CD4-positive, alpha-beta T cell treated with Interferon alpha-2 for 1 hour (primary cell): ENCODE measurements at regions not wholly inside any gene's neighbourhood (a gene's known extent, or its start where the extent isn't known, plus 50 kb on each side); places are given as distances from the start of the nearest gene placed in this dataset.

Experiments used
- DNase-seq, 2 donors: peaks; one replicate each; pipeline ENCODE4 v3.0.0-alpha.2; 2020 to 2022

DNA sequence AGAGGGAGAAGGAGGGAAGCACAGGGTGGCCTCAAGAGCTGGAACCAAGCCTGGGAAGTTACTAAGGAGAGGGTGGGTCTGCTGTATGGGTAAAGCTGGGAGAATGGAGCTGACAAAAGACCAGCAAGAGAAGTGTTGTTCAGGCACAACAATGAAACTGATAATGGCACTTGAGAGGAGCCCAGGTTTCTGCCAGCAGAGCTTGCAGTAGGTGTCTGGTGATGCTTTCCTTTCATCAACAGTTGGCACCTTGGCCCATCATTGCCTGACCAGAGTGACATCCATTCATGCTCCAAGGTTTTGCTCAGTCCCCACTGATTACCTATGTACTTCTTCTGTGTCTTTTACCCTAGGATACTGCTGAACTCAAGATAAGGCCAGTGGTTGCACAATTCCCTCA, 92.9 kb upstream of the CXCR4 start:
- no peak for DNase-seq

DNA sequence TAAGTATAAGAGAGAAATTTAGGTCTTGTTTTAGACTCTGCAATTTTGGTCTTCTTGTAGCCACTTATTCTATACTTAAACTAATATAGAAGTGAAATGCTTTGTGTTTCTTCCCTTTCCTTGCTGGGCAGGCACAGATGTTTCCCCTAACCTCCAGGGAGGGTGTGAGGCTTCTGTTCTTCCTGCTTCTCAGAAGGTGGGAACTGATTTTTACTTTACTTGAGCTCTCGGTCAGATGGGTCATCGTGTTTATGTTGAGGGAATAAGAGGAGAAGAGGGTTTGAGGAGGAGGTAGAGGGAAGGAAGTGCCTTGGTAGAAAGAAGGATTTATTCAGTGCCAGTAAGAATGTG, 92.5 kb upstream of the CXCR4 start:
- DNase-seq, result no peak

DNA sequence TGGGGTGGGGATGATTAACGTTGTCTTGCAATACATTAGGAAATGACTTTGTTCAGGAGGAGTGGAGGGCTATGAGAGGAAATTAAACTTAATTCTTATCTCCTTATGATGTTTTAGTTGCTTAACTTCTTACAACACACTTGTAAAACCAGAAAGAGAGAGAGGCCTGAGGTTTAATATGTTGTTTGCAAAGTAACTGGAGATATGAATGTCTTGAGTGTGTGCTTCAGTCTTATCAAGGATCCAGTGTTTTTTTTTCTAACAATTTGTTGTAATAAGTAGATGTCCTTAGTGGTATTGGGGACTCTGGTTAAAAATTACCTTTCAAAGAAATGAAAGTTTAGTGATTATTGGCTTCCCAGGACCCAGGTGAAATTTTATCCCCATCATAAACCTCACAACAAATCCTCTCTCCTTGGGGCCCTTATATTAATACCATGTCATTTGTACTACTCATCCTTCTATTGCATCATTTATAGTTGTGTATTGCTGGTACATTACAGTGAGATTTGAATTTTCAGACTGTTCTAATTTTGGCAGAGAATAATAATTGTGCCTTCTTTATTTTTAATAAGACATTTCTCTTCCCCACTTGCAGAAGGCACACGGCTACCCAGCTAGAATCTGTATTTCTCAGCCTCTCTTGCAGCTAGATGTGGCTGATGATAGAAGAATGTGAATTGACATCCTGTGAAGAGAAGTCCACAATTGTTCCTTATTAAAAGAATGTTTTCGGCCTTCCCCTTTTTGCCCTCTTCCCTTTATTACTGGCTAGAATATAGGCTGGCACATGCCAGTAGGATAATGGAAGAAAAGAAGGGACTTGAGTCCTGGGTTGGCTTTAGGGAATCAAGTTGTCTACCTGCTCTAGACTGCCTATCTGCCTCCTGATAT, 91.9 kb upstream of the CXCR4 start:
- DNase-seq, result no peak

DNA sequence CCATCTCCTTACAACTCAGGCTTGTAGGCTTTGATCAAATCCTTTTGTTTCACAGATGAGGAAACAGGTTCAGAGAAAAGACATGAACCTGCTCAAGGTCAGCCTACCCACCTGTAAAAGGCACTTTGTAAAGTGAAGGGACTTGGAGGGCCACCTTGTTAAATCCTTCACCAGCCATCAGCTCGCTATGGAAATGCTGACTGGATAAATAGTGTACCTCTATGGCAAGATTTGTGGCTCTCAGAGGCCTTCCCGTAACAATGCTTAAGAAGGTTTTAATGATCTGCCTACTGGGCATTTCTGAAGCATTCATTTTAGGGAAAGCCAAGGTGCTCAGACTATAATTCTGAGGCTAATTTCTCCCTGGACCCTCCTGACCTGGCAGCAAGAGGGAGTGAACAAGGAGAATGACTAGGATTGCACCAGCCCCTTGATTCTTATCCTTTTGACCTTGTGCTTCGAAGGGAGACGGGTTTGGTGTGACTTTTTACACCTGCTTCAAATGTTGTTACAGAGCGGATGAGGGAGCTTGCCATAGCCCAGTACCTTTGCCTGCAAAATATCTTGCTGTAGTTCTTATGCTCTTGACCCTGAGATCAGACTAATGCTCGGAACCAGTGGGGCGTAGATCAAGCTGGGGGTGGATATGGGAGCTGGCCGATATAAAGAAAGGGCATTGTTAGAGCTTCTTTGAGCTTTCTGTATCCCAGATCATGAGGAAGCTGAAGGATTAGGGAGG, 90.9 kb upstream of the CXCR4 start:
- DNase-seq, result no peak

DNA sequence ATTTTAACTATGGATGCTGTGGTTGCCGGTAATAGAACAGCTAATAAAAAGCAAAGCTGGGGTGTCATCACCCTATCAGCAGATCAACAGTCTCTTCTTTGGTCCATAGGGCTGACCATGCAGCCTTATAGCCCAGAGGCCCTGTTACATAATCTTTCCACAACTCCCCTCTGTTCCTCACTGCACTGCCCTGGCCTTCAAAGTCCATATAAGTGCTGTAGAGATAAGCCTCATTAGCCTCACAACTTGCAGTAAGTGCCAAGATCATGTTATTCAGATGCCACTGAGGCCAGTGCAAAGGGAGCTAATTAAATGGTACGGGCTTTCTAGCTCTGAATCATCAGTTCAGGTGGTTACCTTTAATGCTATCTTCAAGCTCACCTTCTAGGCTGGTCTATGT, 89.7 kb upstream of the CXCR4 start:
- no peak for DNase-seq

DNA sequence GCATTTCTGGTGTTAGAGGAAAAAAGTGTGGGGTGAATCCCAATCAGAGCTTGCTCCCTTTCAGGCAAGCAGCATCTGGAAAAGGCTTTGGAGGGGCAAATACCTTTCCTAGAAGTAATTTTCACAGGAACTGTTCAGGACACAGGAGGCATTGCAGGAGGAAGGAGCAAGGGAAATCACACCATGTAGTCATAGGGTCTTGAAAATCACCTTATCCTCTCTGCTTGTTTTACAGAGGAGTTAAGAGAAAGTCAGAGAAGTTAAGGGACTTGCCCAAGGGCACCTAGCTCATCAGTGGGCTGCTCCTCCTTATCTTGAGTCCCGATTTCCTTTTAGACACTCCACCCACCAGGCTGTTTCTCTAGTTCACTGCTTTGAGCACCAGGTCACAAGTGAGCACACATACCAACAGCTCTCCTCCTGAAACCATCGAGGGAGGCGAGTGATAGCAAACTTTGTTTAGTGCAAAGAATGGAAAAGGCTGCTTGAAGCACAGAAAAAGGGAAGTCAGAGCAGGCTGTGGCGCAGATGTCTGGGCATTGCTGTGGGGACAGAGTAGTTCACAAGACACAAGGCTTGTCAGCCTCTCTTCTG, 89.2 kb upstream of the CXCR4 start:
- DNase-seq, result peak in 1 of 2 donors; percentile 66

DNA sequence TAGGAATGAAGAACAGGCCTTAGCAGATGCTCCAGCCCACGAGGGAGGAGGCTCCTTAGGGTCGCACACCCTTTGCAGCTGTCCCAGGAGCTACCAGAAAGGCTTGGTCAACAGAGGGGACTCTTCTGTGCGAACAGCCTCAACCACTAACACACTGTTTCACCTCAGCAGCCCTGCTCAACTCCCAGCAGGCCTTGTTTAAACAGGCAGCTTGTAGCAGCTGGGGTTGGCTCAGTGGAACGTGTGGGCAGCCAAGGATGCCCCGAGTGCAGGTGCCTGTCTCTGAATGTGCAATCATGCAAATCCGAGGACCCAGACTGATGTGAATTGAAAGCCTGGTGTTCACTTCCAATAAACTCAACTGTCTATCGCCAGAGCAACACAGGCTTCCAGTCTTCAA, 88.7 kb upstream of the CXCR4 start:
- DNase-seq, result peak in 1 of 2 donors; percentile 82

DNA sequence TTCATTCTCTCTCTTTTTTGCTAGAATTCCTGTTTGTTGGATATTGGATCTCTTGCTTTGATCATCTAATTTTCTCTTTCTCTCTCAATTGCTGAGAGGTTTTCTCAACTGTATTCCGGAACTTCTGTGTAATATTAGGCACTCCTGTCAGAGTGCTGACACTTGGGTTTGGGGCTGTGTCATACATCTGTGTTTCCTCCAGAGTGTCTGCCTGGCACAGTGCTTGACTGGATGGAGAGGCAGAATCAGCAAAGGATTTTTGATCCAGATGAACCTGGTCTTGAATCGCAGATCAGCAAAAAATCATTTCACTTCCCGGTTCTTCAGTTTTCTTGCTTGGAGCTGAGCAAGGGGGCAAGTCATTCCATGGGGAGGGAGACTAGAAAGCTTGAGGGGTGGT, 87.7 kb upstream of the CXCR4 start:
- no peak for DNase-seq

DNA sequence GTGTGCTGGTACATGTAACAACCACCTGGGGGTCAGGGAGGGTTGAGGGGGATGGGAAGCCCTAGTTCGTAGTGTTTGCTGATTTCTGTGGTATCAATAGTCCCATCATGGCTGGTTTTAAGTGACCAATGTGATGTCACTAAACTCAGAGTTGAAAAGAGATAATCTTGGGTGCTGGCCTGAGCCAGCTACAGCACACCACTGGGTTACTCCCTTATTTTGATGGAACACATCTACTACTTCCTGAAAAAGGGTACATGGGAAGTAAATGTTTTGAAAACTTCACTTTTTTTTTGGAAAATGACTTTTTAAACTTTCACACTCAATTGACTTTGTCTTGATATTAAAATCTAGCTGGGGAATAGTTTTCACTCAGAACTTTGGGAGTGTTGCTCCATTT, 87.0 kb upstream of the CXCR4 start:
- no peak for DNase-seq

DNA sequence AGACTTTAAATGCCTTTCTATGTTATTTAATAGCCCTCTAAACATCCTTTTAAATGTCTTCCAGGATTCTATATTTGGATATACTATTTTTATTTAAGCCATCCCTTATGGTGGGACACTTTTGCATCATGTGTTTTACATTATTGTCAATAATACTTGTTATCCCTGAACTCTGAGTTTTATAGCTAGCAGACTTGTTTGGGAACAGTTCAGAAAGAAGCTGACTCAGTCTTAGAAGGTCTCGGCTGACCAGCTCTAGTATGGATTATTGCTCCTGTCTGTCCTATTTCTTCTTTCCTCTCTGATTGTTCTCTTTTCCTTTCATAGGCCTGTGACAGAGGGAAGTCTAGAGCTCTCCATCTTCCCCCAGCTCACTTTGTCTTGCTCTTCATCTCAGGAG, 77.3 kb upstream of the CXCR4 start:
- no peak for DNase-seq

DNA sequence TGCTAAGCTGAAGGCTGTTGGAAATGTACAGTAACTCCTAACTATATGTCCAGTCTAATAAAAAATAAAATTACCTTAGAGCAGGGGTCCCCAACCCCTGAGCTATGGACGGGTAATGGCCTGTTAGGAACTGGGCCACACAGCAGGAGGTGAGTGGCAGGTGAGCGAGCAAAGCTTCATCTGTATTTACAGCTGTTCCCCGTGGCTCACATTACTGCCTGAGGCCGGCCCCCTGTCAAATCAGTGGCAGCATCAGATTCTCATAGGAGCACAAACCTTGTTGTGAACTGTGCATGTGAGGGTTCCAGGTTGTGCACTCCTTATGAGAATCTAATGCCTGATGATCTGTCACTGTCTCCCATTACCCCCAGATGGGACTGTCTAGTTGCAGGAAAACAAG, 73.1 kb upstream of the CXCR4 start:
- DNase-seq, result no peak

DNA sequence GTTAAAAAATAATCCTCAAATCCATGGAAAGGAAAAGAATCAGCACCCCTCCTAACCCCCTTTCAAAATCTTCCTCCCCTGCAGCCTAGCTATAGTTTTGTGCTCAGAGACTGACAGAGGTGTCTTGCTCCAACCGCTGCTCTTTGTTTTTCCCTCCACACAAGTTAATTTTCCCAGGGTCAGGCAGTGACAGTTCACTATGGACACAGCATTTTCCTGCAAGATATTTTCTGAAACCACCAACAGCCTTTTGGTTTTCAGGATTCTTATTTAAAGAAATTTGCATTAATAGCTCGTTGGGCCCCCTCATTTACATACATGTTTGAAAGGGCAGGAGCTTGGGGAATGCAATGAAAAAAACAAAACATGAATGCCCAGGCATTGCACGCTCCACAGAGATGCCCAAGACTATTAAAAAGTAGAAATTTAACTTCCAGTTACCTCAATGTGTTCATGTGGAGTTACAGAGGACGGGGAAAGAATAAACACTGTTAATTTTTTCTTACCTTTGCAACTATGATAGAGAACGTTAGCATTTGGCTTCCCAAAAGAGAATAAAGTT, 71.4 kb upstream of the CXCR4 start:
- no peak for DNase-seq

DNA sequence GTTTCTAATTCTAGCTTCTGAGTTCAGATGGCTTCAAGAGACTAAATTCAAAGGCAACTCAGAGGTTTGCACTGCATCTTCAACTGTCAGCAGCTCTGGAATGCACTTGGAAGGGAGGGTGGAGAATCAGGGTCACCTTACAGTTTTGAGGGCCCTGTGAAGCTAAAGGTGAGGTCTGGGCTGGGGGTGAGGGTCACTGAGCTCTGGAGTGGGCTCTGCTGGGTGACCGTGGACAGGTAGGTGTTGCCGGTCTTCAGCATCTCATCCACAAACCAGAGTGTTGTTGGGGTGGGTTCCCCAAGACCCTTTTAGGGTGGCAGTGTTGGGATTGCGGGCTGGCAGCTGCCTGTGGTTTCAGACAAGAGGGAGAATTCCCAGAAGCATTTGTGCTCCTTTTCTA, 70.1 kb upstream of the CXCR4 start:
- DNase-seq, result no peak

DNA sequence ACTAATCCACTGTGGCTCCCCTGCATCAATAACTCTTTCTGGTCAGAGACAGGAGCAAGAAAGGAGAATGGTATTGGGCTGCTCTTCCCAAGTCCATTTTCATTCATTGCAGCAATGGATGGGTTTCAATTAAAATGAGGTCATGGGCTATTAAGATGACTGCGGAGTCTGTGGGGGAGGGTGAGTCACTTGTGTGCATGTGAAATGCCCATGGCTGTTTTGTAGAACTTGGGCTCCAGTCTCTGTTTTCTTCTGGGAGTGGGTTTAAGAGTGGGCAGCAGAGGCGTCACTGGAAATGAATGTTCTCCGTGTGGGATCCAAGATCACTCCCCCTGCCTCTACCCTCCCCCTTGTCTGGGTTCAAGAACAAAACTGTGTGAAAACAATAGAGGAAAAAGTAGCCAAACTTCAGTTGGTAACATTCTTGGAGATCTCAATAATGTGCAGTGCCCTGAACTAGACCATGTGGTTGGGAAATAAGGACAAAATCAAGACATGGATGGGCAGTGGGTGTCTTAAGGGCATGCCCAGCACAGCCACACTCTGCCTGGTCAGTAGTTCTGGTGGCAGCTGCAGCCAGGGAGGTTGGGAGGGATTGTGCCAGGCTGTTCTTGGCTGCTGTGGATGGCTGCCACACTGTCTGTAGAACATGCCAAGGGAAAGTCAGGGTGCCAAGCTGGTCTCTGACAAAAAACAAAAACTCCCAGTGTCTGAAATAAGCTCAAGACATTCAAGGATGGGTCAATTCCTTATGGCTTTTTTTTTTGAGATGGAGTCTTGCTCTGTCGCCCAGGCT, 68.2 kb upstream of the CXCR4 start:
- no peak for DNase-seq

DNA sequence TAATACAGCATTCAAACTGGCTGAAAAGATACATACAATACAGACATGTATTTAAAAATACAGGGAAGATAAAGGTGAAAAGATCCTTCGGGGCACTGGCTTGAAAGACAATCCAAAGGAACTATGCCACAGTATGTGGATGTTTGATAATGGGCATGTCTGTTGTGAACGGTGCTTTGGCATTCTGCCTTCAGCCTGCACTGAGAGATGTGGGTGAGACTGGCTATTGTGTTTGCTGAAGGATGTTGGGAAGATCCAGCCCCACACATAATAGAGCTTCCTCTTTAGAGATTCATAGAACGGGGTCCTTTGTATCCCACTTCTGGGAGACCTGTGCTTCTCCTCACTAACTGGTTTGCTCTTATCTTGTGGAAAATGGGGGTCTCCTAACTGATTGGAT, 65.1 kb upstream of the CXCR4 start:
- DNase-seq, result no peak

DNA sequence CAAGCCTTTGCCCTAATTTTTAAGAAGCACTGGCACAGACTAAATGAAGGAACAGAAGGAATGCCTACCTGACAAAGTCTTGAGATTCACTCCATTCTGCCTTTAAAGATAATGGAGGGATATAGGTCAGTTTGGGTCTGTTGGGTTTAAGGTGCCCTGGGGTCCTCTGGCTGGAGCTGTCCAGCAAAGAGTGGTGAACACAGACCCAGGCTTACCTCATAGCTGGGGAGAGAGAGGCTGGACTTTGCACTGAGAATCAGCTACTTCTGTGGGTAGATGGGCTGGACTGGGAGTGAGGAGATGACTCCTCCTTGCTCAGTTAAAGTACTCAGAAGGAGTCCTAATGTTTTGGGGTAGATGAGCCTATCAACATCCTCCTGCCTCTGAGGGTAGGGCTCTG, 64.4 kb upstream of the CXCR4 start:
- no peak for DNase-seq

DNA sequence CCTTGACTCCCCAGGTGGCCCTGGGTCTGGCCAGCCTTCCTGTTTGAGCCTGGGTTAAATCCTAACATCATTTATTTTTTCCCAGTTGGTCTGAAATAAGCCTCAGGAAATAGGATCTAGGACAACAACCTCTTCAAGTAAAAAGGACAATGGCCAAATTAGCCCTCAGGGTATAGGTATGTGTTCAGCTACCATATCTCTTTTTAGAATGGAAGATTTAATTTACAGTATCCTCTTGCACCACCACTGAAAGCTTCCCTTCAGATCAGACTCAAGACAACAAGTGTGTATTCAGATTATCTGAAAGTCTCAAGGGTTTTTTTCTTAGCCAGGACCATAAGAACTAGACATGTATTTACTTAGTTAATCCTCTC, 61.6 kb upstream of the CXCR4 start:
- no peak for DNase-seq

DNA sequence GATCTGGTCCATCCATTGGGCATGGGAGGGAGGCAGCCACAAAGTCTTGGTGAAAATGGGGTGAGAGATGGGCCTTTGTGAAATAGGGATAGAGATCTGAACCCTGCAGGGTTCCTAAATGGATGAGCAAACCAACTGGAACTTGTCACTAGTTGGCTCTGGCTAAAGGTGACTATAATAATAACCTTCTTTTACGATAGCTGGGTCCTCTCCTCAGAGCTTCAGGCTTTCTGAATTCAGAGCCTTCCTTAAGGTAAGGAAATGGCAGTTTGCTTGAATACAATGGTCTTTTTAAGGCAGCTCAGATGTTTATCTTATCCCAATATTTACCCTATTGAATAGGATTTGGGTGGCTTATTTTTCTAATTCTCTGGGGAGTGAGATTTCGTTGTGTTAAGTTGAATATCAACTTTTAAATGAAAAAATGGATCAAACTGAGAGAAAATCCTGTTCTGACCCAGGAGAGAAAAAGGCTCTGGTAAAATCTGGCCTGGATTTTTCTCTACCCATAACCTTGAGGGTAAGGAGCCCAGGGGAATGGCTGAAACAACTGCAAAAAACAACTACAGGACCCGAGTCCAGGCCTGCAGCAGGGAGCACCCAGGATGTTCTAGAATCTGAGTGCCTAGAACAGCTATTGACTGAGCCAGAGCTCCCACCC, 61.1 kb upstream of the CXCR4 start:
- DNase-seq, result no peak

DNA sequence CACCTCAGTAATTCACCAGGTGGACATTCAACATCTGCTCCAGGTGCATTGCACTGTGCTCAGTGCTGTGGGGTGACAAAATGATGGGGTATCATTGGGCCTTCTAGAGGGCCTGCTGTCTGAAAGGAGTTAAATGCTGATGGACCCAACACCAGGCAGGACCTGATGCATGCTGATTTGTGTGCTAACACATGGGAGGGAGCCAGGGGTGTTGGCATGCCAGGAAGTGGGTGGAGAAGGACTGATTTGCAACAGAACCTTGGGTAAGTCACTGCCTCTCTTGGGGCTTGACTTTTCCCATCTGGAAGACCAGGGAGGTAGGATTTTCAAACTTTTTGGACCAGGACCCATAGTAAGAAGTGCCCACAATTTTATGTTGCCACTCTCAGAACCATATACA, 57.9 kb upstream of the CXCR4 start:
- DNase-seq, result no peak

DNA sequence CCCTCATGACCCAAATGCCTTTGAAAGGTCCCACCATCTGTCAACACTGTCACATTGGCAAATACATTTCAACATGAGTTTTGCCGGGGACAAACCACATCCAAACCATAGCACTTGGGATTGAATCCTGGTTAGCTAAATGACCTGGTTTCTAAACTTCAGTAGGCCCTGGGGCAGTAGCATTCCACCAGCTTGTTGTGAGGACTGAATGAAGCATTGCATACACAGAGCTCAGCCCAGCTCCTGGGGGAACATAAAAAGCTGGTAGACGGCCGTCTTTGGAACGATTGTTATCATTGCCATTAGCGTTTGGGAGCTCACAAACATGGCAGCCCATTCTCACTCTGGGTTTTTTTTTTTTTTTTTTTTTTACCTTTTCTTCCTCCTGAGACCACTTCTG, 57.5 kb upstream of the CXCR4 start:
- no peak for DNase-seq

DNA sequence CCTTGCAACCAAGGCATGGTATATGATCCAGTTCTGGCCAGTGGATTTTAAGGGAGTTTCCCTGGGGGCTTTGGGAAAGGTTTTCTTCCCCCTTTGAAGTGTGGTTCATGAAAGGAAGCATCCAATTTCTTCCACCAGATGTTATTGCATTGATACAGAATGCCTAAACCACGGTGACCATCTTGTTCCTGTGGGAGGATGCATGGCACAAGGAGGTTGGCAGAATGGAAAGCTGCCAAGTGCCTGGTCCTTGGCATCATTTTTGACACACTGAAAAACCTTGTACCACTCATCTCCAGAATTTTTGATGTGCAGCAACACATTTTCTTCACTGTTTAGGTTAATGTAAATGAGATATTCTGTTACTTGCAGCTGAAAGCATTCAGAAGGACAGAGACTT, 55.2 kb upstream of the CXCR4 start:
- DNase-seq, result no peak

DNA sequence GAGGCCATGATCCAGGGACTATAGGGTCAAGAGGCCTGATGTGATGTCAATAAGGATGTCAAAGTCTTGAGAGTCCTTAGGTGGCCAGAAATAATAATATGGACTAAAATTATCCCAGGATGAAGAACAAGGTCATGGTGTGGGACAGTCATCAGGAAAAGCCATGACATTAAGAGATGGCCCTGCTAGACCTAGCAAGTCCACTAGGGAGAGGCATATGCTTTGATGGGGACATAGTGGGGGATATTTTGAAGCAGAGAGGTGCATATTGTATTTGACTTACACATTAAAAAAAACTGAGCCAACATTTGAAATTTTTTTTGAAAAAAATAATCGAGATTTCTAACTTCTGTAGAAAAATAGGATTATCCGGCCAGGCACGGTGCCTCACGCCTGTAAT, 53.3 kb upstream of the CXCR4 start:
- no peak for DNase-seq

DNA sequence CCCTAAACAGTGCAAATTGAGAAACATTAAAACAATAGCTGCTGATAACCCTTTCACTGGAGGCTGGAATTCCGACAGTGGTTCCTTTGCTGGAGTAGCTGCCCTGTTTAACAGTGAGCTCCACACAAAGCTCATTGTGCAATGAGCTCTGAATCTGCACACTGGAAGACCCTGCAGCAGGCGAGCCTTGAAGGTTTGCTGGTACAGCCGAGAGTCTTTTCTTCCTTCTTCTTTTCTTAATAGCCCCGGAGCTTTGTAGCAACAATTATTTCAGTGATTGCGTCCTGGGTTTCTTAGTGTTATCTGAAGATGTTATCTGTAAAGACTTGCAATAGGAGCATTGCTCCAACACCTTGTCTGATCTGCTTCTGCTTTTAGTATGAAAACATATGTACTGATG, 50.8 kb upstream of the CXCR4 start:
- DNase-seq, result no peak
